ENCODE measurements at regions not wholly inside any gene's neighbourhood (a gene's known extent, or its start where the extent isn't known, plus 50 kb on each side); places are given as distances from the start of the nearest gene placed in this dataset.

- Histone ChIP-seq H3F3A (ENCODE audit: insufficient read depth, low read length) (no peaks in the 10 kb centered on the region), H3K27ac (ENCODE audit: low read length) (no peak overlapping the region), H2AFZ (ENCODE audit: low read length) (no peak overlapping the region), H3K9ac (ENCODE audit: low read length) (no peak overlapping the region), H3K4me2 (ENCODE audit: low read depth, low read length) (no peak overlapping the region), H4K20me1 (ENCODE audit: insufficient read depth, low read length) (no peaks in the 10 kb centered on the region), H3K9me3 (replicated peaks; ENCODE audit: insufficient read depth, low read length) (no peaks in the 10 kb centered on the region), H3K36me3 (replicated peaks; ENCODE audit: insufficient read depth, low read length) (no peaks in the 10 kb centered on the region), H3K9me2 (replicated peaks; ENCODE audit: insufficient read depth, low read length) (no peaks in the 10 kb centered on the region), H3K27me3 (replicated peaks; ENCODE audit: insufficient read depth, low read length) (no peaks in the 10 kb centered on the region), H3K79me2 (ENCODE audit: low read length) (no peaks in the 10 kb centered on the region), H3K4me3 (ENCODE audit: low read length) (no peak overlapping the region), H3K4me1 (ENCODE audit: low read length) (no peaks in the 10 kb centered on the region)
- TF ChIP-seq, protein P1, sequence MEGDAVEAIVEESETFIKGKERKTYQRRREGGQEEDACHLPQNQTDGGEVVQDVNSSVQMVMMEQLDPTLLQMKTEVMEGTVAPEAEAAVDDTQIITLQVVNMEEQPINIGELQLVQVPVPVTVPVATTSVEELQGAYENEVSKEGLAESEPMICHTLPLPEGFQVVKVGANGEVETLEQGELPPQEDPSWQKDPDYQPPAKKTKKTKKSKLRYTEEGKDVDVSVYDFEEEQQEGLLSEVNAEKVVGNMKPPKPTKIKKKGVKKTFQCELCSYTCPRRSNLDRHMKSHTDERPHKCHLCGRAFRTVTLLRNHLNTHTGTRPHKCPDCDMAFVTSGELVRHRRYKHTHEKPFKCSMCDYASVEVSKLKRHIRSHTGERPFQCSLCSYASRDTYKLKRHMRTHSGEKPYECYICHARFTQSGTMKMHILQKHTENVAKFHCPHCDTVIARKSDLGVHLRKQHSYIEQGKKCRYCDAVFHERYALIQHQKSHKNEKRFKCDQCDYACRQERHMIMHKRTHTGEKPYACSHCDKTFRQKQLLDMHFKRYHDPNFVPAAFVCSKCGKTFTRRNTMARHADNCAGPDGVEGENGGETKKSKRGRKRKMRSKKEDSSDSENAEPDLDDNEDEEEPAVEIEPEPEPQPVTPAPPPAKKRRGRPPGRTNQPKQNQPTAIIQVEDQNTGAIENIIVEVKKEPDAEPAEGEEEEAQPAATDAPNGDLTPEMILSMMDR (IDR thresholded peaks at IDR 0.05; ENCODE audit: low read length) = no peak
- TF ChIP-seq EZH2 (optimal IDR thresholded peaks at IDR 0.05; ENCODE audit: low read depth, low read length) = no peak
- no peak for TF ChIP-seq EZH2phosphoT487 (IDR thresholded peaks at IDR 0.05; ENCODE audit: low read length)
- DNase-seq = no peak
Observed at GRCh38 chr1:63200676-63201075, 121.7 kb upstream of the FOXD3 start.

DNA sequence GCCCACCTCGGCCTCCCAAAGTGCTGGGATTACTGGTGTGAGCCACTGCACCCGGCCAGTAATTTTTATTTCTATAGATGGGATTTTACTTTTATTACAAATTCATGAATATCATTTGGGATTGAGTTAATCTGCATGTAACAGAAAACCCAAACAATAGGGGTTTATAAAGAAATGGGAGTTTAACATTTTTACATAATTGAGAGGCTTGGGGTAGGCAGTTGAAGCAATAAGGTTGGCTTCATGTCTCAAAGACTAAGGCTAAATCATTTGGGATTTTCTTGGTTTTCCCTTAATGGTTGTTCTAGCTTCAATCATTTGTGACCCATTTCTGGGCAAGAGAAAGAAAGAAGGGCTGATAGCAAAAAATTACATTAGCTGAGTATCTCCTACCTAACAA is 118.7 kb upstream of the FOXD3 start:
- H3K4me1 ChIP-seq (ENCODE audit: low read length) = no peaks in the 10 kb centered on the region
- no peak overlapping the region for H3K4me2 ChIP-seq (ENCODE audit: low read depth, low read length)
- DNase-seq = no peak
- H3F3A ChIP-seq (ENCODE audit: insufficient read depth, low read length) = no peaks in the 10 kb centered on the region
- H3K79me2 ChIP-seq (ENCODE audit: low read length) = no peaks in the 10 kb centered on the region
- H3K27me3 ChIP-seq (replicated peaks; ENCODE audit: insufficient read depth, low read length) = no peaks in the 10 kb centered on the region
- no peaks in the 10 kb centered on the region for H3K9me3 ChIP-seq (replicated peaks; ENCODE audit: insufficient read depth, low read length)
- H3K27ac ChIP-seq (ENCODE audit: low read length) = no peak overlapping the region
- no peaks in the 10 kb centered on the region for H3K36me3 ChIP-seq (replicated peaks; ENCODE audit: insufficient read depth, low read length)
- H3K4me3 ChIP-seq (ENCODE audit: low read length) = no peak overlapping the region
- H2AFZ ChIP-seq (ENCODE audit: low read length) = no peak overlapping the region
- H3K9ac ChIP-seq (ENCODE audit: low read length) = no peak overlapping the region
- H3K9me2 ChIP-seq (replicated peaks; ENCODE audit: insufficient read depth, low read length) = no peaks in the 10 kb centered on the region
- no peaks in the 10 kb centered on the region for H4K20me1 ChIP-seq (ENCODE audit: insufficient read depth, low read length)
- TF ChIP-seq EZH2phosphoT487 (IDR thresholded peaks at IDR 0.05; ENCODE audit: low read length) = no peak
- TF ChIP-seq EZH2 (optimal IDR thresholded peaks at IDR 0.05; ENCODE audit: low read depth, low read length) = no peak
- TF ChIP-seq, protein P1 (IDR thresholded peaks at IDR 0.05; ENCODE audit: low read length) = no peak

DNA sequence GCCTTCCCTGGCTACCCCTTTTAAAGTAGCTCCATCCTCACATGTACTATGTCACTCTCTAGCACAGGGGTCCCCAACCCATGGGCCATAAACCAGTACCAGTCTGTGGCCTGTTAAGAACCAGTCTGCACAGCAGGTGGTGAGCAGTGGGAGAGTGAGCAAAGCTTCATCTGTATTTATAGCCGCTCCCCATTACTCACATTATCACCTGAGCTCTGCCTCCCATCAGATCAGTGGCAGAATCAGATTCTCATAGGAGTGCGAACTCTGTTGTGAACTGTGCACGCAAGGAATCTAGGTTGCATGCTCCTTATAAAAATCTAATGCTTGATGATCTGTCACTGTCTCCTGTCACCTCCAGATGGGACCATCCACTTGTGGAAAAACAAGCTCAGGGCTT is 116.6 kb upstream of the FOXD3 start:
- no peaks in the 10 kb centered on the region for H3K27me3 ChIP-seq (replicated peaks; ENCODE audit: insufficient read depth, low read length)
- H3K4me3 ChIP-seq (ENCODE audit: low read length) = no peak overlapping the region
- H3F3A ChIP-seq (ENCODE audit: insufficient read depth, low read length) = no peaks in the 10 kb centered on the region
- H3K79me2 ChIP-seq (ENCODE audit: low read length) = no peaks in the 10 kb centered on the region
- no peaks in the 10 kb centered on the region for H3K9me3 ChIP-seq (replicated peaks; ENCODE audit: insufficient read depth, low read length)
- no peak for DNase-seq
- H3K36me3 ChIP-seq (replicated peaks; ENCODE audit: insufficient read depth, low read length) = no peaks in the 10 kb centered on the region
- no peaks in the 10 kb centered on the region for H3K4me1 ChIP-seq (ENCODE audit: low read length)
- TF ChIP-seq, protein P1 (IDR thresholded peaks at IDR 0.05; ENCODE audit: low read length) = no peak
- no peak for TF ChIP-seq EZH2phosphoT487 (IDR thresholded peaks at IDR 0.05; ENCODE audit: low read length)
- no peak for TF ChIP-seq EZH2 (optimal IDR thresholded peaks at IDR 0.05; ENCODE audit: low read depth, low read length)
- H2AFZ ChIP-seq (ENCODE audit: low read length) = no peak overlapping the region
- no peaks in the 10 kb centered on the region for H4K20me1 ChIP-seq (ENCODE audit: insufficient read depth, low read length)
- no peaks in the 10 kb centered on the region for H3K9me2 ChIP-seq (replicated peaks; ENCODE audit: insufficient read depth, low read length)
- no peak overlapping the region for H3K4me2 ChIP-seq (ENCODE audit: low read depth, low read length)
- H3K27ac ChIP-seq (ENCODE audit: low read length) = no peak overlapping the region
- H3K9ac ChIP-seq (ENCODE audit: low read length) = no peak overlapping the region
